GDM1 (cell line): ENCODE measurements at regions not wholly inside any gene's neighbourhood (a gene's known extent, or its start where the extent isn't known, plus 50 kb on each side); places are given as distances from the start of the nearest gene placed in this dataset.

Experiments
- DNase-seq: peaks from one replicate; lab custom pipeline; 2025; lab: John Stamatoyannopoulos, UW

GRCh38 chr17:69949973-69950695 is 124.9 kb upstream of the KCNJ16 start:
- no peak for DNase-seq

GRCh38 chr17:69950701-69951418 is 124.2 kb upstream of the KCNJ16 start:
- no peak for DNase-seq

GRCh38 chr17:69954241-69954925 is 120.6 kb upstream of the KCNJ16 start:
- no peak for DNase-seq

- DNase-seq = no peak
Measured at GRCh38 chr17:69958063-69958462, 117.0 kb upstream of the KCNJ16 start.

- DNase-seq = no peak
Measured at GRCh38 chr17:69959283-69959682, 115.7 kb upstream of the KCNJ16 start.

GRCh38 chr17:69960755-69961154 is 114.3 kb upstream of the KCNJ16 start:
- DNase-seq = no peak

- no peak for DNase-seq
Measured at GRCh38 chr17:69961501-69962145, 113.4 kb upstream of the KCNJ16 start.

- no peak for DNase-seq
Measured at GRCh38 chr17:69962436-69962995, 112.5 kb upstream of the KCNJ16 start.

GRCh38 chr17:69967910-69968411 is 107.1 kb upstream of the KCNJ16 start:
- DNase-seq = no peak

- DNase-seq = no peak
Measured at GRCh38 chr17:69969897-69970296, 105.1 kb upstream of the KCNJ16 start.

GRCh38 chr17:69972251-69972650 is 102.8 kb upstream of the KCNJ16 start:
- no peak for DNase-seq

- DNase-seq = no peak
Measured at GRCh38 chr17:69975808-69976207, 99.2 kb upstream of the KCNJ16 start.

- no peak for DNase-seq
Measured at GRCh38 chr17:69978056-69978646, 96.9 kb upstream of the KCNJ16 start.

GRCh38 chr17:69981441-69981840 is 93.6 kb upstream of the KCNJ16 start:
- no peak for DNase-seq

- no peak for DNase-seq
Measured at GRCh38 chr17:69995476-69995875, 79.5 kb upstream of the KCNJ16 start.

- DNase-seq = no peak
Measured at GRCh38 chr17:69997332-69997731, 77.7 kb upstream of the KCNJ16 start.

GRCh38 chr17:69999253-69999652 is 75.8 kb upstream of the KCNJ16 start:
- no peak for DNase-seq

- no peak for DNase-seq
Measured at GRCh38 chr17:70006159-70006558, 68.9 kb upstream of the KCNJ16 start.

GRCh38 chr17:70011750-70012149 is 63.3 kb upstream of the KCNJ16 start:
- no peak for DNase-seq

GRCh38 chr17:70013911-70014310 is 61.1 kb upstream of the KCNJ16 start:
- DNase-seq = no peak

GRCh38 chr17:70017112-70017511 is 57.9 kb upstream of the KCNJ16 start:
- no peak for DNase-seq

- DNase-seq = no peak
Measured at GRCh38 chr17:70017941-70018340, 57.1 kb upstream of the KCNJ16 start.
